Muscle layer of colon (tissue), 2 donors: ENCODE measurements at regions not wholly inside any gene's neighbourhood (a gene's known extent, or its start where the extent isn't known, plus 50 kb on each side); places are given as distances from the start of the nearest gene placed in this dataset.

Experiments
- H3K27ac ChIP-seq: one replicate; pipeline ENCODE4 v1.7.0; 2013; ENCODE audit warnings: low read depth, mild to moderate bottlenecking, low read length, moderate library complexity
- H3K27me3 ChIP-seq, 2 donors: one replicate each; pipeline ENCODE4 v1.7.0; 2013; ENCODE audit warnings: low read length in 2 of 2, mild to moderate bottlenecking in 2 of 2; ENCODE audit not compliant: insufficient read depth in 2 of 2, control insufficient read depth in 1 of 2
- H3K36me3 ChIP-seq: one replicate; pipeline ENCODE4 v1.7.0; 2013; ENCODE audit warnings: mild to moderate bottlenecking, low read length; ENCODE audit not compliant: insufficient read depth
- H3K4me1 ChIP-seq: one replicate; pipeline ENCODE4 v1.7.0; 2013; ENCODE audit warnings: mild to moderate bottlenecking, low read length; ENCODE audit not compliant: insufficient read depth
- H3K4me3 ChIP-seq, 2 donors: one replicate each; pipeline ENCODE4 v1.7.0; 2013; ENCODE audit warnings: low read length in 2 of 2, low read depth in 1 of 2, mild to moderate bottlenecking in 1 of 2, moderate library complexity in 1 of 2
- H3K9ac ChIP-seq: one replicate; pipeline ENCODE4 v1.7.0; 2013; ENCODE audit warnings: low read length
- H3K9me3 ChIP-seq: one replicate; pipeline ENCODE4 v1.7.0; 2013; ENCODE audit warnings: mild to moderate bottlenecking, low read length
- donor health status: abdominal sarcoma.
- donor health status: Adenocarcinoma of cecum.

GRCh38 chr11:122210367-122210997, 94.5 kb upstream of the BLID start:
- Histone ChIP-seq H3K9me3 (no peaks in the 10 kb centered on the region), H3K27ac (no peak overlapping the region), H3K27me3 (no peaks in the 10 kb centered on the region), H3K4me3 (no peak overlapping the region), H3K9ac (no peak overlapping the region), H3K4me1 (peaks cover 10% of the 10 kb centered on the region), H3K36me3 (no peaks in the 10 kb centered on the region)

GRCh38 chr11:122209619-122210366, 93.8 kb upstream of the BLID start:
- Histone ChIP-seq H3K9ac (no peak overlapping the region), H3K4me3 (no peak overlapping the region), H3K27ac (no peak overlapping the region), H3K4me1 (peaks cover 10% of the 10 kb centered on the region), H3K9me3 (no peaks in the 10 kb centered on the region), H3K36me3 (no peaks in the 10 kb centered on the region), H3K27me3 (no peaks in the 10 kb centered on the region)

GRCh38 chr11:122207921-122208764, 92.1 kb upstream of the BLID start:
- no peak overlapping the region for H3K9ac ChIP-seq
- no peak overlapping the region for H3K27ac ChIP-seq
- H3K9me3 ChIP-seq = no peaks in the 10 kb centered on the region
- H3K4me3 ChIP-seq = no peak overlapping the region
- no peaks in the 10 kb centered on the region for H3K36me3 ChIP-seq
- H3K27me3 ChIP-seq = no peaks in the 10 kb centered on the region
- H3K4me1 ChIP-seq = peaks cover 13% of the 10 kb centered on the region

- peaks cover 16% of the 10 kb centered on the region for H3K4me1 ChIP-seq
- no peak overlapping the region for H3K27ac ChIP-seq
- no peak overlapping the region for H3K4me3 ChIP-seq
- no peaks in the 10 kb centered on the region for H3K9me3 ChIP-seq
- no peak overlapping the region for H3K9ac ChIP-seq
- H3K27me3 ChIP-seq = no peaks in the 10 kb centered on the region
- H3K36me3 ChIP-seq = no peaks in the 10 kb centered on the region
Observed at GRCh38 chr11:122207505-122207904, 91.5 kb upstream of the BLID start.

- H3K27ac ChIP-seq = no peak overlapping the region
- no peaks in the 10 kb centered on the region for H3K27me3 ChIP-seq
- H3K4me1 ChIP-seq = peaks cover 16% of the 10 kb centered on the region
- no peaks in the 10 kb centered on the region for H3K9me3 ChIP-seq
- no peak overlapping the region for H3K9ac ChIP-seq
- H3K4me3 ChIP-seq = no peak overlapping the region
- no peaks in the 10 kb centered on the region for H3K36me3 ChIP-seq
Observed at GRCh38 chr11:122205036-122205435, 89.0 kb upstream of the BLID start.

- Histone ChIP-seq H3K4me3 (no peak overlapping the region), H3K27ac (no peak overlapping the region), H3K9ac (no peak overlapping the region), H3K27me3 (no peaks in the 10 kb centered on the region), H3K9me3 (no peaks in the 10 kb centered on the region), H3K36me3 (no peaks in the 10 kb centered on the region), H3K4me1 (peaks cover 20% of the 10 kb centered on the region)
Observed at GRCh38 chr11:122204206-122204605, 88.2 kb upstream of the BLID start.

- Histone ChIP-seq H3K4me1 (peaks cover 20% of the 10 kb centered on the region), H3K27ac (peak overlapping the region; percentile 46)
Observed at GRCh38 chr11:122202951-122203456, 87.0 kb upstream of the BLID start.

GRCh38 chr11:122202161-122202950, 86.3 kb upstream of the BLID start:
- Histone ChIP-seq H3K36me3 (no peaks in the 10 kb centered on the region), H3K4me3 (peak overlapping the region; percentile 38 to 82), H3K9ac (peak overlapping the region; percentile 22), H3K27ac (peak overlapping the region; percentile 46), H3K27me3 (no peaks in the 10 kb centered on the region), H3K9me3 (no peaks in the 10 kb centered on the region), H3K4me1 (peaks cover 13% of the 10 kb centered on the region)

More at GRCh38 chr11:122202951-122203456, 87.0 kb upstream of the BLID start:
- Histone ChIP-seq H3K36me3 (no peaks in the 10 kb centered on the region), H3K27me3 (no peaks in the 10 kb centered on the region), H3K9ac (peak overlapping the region; percentile 22), H3K9me3 (no peaks in the 10 kb centered on the region), H3K4me3 (peak overlapping the region; percentile 38 to 82)

GRCh38 chr11:122201106-122201505, 85.1 kb upstream of the BLID start:
- Histone ChIP-seq H3K27ac (peak overlapping the region; percentile 17), H3K27me3 (no peaks in the 10 kb centered on the region), H3K4me1 (peaks cover 17% of the 10 kb centered on the region), H3K4me3 (peak overlapping the region in 1 of 2 donors; percentile 3), H3K9me3 (no peaks in the 10 kb centered on the region), H3K36me3 (no peaks in the 10 kb centered on the region), H3K9ac (no peak overlapping the region)

- H3K9ac ChIP-seq = no peak overlapping the region
- no peaks in the 10 kb centered on the region for H3K27me3 ChIP-seq
- H3K9me3 ChIP-seq = no peaks in the 10 kb centered on the region
- peaks cover 17% of the 10 kb centered on the region for H3K4me1 ChIP-seq
- H3K36me3 ChIP-seq = no peaks in the 10 kb centered on the region
- no peak overlapping the region for H3K27ac ChIP-seq
- no peak overlapping the region for H3K4me3 ChIP-seq
Observed at GRCh38 chr11:122199661-122200060, 83.6 kb upstream of the BLID start.
